GM19395 (cell line): ENCODE measurements at regions not wholly inside any gene's neighbourhood (a gene's known extent, or its start where the extent isn't known, plus 50 kb on each side); places are given as distances from the start of the nearest gene placed in this dataset.

Experiments
- ATAC-seq: cut with Tn5 transposase; IDR thresholded peaks from one replicate; pipeline ENCODE4 v1.9.1; 2021; ENCODE audit warnings: mild to moderate bottlenecking, moderate library complexity; ENCODE audit not compliant: unreplicated experiment

GRCh38 chr10:4144817-4145216 lies 359.8 kb upstream of the KLF6 start:
- ATAC-seq, result no peak

DNA sequence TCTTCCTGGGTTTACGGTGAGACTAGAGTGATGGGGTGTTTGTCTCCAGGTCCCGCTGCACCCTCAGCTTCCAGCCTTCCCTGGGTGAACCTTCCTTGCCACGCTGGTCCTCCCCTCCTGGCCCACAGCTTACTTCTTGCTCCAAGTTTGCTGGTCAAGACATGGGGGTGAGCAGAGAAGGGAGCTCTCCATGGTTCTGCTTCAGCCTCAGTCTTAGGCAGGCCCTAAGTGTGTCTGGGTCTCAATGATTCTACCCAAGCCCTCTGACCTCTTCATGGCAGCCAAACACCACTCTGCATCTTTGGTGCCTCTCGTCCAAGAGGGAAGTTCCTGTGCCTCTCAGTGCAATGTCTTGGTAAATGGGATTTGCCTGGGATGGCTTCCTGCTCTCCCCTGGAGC lies 356.5 kb upstream of the KLF6 start:
- ATAC-seq, result no peak

GRCh38 chr10:4138146-4138721 lies 353.2 kb upstream of the KLF6 start:
- no peak for ATAC-seq

- no peak for ATAC-seq
Observed at GRCh38 chr10:4137299-4137698, 352.3 kb upstream of the KLF6 start.

DNA sequence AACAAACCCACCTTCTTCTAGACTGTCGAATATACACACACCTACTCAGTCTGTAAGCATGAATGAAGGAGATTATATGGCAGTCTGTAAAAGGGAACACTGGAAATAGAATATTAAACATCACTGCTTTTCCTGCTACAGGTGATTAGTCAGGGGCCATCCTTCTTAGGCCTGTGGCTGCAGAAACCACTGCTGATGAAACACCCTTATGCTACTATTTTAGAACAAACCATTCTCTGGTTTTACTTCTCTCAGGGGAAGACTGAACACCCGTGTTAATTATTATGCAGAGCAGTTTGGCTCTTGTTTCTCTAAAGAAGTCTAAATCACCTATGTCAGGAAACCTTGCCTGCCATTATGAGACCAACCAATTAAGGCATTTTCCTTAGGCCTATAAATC lies 351.1 kb upstream of the KLF6 start:
- ATAC-seq, result peak; percentile 77

DNA sequence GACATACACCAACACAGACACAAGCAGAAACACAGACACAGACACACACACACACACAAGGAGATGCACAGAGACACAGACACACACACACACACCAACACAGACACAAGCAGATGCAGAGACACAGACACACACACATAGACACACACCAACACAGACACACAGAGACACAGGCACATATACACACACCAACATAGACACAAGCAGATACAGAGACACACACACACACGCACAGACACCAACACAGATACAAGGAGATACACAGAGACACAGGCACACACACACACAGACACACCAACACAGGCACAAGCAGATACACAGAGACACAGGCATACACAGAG lies 347.2 kb upstream of the KLF6 start:
- ATAC-seq, result no peak

DNA sequence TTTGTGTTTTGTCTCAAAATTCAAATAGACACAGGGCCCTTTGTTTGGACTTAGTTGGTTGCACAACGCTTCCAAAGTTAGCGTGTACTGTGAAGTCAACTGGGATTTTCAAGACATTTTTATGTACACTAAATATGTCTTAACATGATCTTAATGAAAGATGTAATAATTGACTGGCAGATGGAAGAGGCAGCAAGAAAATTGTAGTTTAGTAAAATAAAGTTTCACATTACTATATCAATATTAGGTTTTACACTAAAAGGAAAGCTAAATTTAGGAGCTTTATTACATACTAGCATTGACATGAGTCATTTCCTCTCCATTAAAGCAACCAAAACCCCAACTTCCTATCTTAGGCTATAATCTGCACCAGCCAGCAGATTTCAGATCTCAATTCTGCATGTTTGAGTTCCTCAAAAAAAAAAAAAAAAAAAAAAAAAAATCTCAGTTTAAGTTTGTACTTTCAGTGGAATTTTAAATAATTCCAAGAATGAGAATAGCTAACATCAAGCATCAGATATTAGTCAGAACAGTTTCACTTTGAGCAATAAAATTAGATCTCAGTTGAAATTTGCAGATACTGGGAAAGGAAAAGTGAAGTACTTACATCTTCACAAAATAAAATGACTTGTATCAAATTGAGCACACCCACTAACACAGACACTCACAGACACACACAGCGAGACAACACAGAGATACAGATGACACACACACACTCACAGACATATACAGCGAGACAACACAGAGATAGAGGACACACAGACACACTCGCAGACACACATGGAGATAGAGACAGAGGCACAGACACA lies 346.6 kb upstream of the KLF6 start:
- peak; percentile 70 for ATAC-seq

GRCh38 chr10:4130685-4131084 lies 345.7 kb upstream of the KLF6 start:
- no peak for ATAC-seq

DNA sequence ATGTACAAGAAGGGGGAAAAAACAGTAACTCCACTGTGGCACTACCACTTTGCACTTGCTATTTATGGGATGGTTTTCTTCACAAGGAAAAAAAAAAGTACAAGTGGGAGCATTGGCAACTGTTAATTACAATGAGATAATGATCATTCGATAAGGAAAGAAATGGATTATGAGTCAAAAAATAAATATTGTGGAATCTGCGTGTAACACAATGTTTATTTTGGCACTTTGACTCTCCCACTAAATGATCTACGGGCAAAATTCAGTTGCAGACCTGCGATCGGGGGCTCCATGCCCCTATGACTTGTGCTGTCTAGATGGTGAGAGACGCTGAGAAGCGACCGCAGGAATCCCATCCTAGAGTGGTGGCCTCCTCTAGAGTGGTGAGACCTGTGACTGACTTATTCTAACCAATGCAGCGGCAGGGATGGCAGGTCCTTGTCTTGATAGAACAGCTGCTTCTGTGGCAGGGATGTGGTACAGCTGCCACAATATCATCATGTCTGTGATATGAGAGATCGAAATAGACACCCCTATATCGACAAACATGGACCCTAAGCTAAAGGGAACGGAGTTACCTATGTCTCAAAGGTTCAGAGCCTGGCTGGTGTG lies 345.0 kb upstream of the KLF6 start:
- ATAC-seq, result no peak

- peak; percentile 68 for ATAC-seq
Observed at GRCh38 chr10:4127518-4128315, 342.7 kb upstream of the KLF6 start.

- no peak for ATAC-seq
Observed at GRCh38 chr10:4125776-4126175, 340.8 kb upstream of the KLF6 start.

DNA sequence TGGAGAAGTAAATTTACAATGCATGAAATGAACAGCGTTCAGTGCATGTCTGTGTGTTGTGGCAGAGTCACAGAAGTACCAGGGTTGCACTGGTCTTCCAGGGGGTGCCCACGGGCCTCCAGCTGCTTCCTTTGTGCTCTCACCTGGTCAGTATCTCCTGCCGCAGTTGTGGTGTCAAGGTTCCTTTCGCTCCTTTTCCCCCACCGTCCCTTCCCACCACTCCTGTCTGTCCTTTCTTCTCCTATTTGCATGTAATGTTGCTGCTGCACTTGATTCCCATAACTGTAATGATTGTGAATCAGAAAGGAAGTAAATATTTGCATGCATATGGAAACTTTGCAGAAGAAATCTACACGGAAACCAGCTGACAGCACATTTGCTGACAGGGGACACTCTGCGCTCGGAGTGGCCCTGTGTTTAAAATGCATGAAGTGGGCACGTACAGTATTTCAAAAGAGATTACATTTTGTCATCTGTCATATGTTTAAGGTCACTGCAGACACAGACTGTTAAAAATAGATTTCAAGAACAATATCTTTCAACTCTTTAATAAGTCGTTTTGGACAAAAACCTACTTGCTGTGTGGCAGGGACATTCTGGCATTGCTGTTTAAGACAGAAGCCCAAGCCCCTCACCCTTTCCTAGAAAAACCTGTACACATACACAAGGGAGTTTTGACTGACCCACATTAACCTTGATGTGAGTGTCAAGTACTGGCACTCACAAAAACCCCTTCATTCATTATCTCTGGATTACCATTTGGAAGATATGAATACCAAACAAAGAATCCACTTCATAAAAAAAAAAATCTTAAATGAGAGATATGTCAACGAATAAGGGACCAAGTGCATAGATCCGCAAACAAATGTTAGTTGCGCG lies 336.7 kb upstream of the KLF6 start:
- ATAC-seq, result peak; percentile 71

DNA sequence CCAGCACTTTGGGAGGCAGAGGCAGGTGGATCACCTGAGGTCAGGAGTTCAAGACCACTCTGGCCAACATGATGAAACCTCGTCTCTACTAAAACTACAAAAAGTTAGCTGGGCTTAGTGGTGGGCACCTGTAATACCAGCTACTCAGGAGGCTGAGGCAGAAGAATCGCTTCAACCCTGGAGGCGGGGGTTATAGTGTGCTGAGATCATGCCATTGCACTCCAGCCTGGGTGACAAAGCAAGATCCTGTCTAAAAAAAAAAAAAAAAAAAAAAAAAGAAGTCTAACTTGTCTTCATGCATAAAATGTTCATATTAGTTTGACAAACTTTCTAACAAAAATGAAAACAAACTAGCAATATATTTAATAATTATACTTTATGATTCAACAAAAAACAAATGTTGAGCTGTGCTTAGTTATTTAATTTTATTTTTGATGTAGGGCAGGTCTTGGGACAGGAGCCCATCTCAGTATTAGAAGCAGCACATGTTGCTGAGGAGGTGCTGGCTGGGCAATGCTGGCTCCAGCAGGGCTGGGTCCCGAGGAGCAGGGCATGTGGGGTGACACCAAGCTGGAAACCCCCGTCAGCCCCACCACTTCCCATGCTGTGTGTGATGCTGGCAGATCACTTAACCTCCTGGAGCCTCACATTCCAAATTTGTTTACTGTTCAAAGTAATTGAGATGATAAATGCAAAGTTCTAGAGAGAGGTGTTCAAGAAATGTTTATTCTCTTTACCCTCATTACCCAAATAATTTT lies 335.3 kb upstream of the KLF6 start:
- no peak for ATAC-seq

GRCh38 chr10:4119107-4119506 lies 334.1 kb upstream of the KLF6 start:
- no peak for ATAC-seq

DNA sequence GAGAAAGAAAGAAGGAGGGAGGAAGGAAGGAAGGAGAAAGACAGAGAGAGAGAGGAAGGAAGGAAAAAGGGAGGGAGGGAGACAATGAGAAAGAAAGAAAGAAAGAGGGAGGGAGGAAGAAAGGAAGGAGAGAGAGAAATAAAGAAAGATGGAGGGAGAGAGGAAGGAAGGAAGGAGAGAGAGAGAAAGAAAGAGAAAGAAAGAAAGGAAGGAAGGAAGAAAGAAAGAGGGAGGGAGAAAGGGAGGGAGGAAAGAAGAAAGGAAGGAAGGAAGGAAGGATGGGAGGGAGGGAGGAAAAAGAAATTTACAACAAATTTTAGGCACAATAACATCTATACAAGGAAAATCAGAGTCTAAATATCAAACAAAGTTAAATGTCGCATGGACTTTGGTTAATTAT lies 332.6 kb upstream of the KLF6 start:
- ATAC-seq, result no peak

DNA sequence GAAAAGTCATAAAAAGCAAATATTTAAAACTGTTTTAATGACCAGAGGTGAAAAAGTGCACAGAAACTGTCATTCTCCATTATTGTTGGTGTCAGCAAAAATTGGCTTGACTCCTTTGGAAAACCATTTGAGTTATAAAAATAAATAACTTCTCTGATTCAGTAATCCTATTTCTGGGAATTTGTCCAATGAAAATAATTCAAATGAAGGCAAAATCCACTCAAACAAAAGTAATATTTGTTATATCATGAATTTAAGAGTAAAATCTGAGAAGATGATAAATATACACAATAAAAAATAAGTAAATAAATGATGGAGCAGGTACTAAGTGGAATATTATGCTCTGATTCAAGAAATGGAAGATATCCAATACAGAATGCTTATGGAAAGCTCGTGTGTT lies 326.6 kb upstream of the KLF6 start:
- ATAC-seq, result no peak

DNA sequence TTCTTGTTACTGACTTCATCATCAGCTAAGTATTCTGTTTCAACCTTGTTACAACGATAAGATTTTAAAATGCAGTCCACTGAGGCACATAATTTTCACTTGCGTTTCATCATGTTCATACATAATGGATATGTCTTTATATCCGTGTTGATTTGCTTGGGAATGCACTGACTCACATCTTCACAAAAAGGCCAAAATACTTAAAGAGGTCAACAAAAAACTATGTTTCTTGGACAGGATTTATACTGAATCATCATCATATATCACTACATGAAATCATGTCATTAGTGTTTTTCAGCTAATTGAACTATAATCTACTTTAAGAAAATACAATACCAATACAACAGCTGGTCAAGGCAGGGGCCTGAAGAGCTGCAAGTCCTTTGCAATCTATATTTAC lies 324.5 kb upstream of the KLF6 start:
- no peak for ATAC-seq

DNA sequence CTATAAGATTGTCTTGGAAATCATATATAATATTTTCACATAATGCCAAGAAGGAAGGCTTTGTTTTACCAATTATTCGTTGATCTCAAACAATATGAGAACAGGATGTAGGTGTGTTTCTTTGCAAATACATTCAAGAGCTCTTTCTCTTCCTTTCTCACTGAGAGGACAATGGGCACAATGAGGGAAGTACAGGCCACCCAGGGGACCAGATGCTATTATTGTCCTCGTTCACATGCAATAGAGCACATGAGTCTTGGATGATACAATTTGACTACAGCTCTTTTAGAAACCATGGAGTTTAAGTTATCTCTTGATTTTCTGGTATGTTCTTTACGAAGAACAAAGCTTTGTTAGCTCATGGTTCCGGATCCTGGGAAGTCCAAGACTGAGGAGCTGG lies 323.7 kb upstream of the KLF6 start:
- ATAC-seq, result no peak

GRCh38 chr10:4107285-4107851 lies 322.4 kb upstream of the KLF6 start:
- no peak for ATAC-seq

- no peak for ATAC-seq
Observed at GRCh38 chr10:4103603-4104002, 318.6 kb upstream of the KLF6 start.
